Motor neuron (in vitro differentiated cells): ENCODE measurements at regions not wholly inside any gene's neighbourhood (a gene's known extent, or its start where the extent isn't known, plus 50 kb on each side); places are given as distances from the start of the nearest gene placed in this dataset.

Experiments
- ATAC-seq, 8 experiments: fragments of 200-7000 bp; cut with Tn5 transposase; replicated peaks in 6 of 8; 2 replicates each; pipeline ENCODE4 v1.8.0; 2021; ENCODE audit warnings: mild to moderate bottlenecking in 8 of 8, moderate library complexity in 8 of 8
- H3K27ac ChIP-seq, 2 donors: fragments of 250-450 bp; sonication (Bioruptor Pico); 2 replicates each; pipeline ENCODE4 v1.9.0; 2021; ENCODE audit warnings: antibody characterized with exemption in 2 of 2, mild to moderate bottlenecking in 2 of 2, moderate library complexity in 1 of 2
- H3K4me1 ChIP-seq, 2 donors: fragments of 250-450 bp; sonication (Bioruptor Pico); replicated peaks in 1 of 2; 2 replicates each; pipeline ENCODE4 v1.6.1; 2021; ENCODE audit warnings: antibody characterized with exemption in 2 of 2, mild to moderate bottlenecking in 2 of 2, moderate library complexity in 1 of 2
- H3K4me3 ChIP-seq, 5 donors: fragments of 250-450 bp; sonication (Bioruptor Pico); 2 replicates each; pipeline ENCODE4 v1.9.0; 2021; ENCODE audit warnings: antibody characterized with exemption in 5 of 5, mild to moderate bottlenecking in 5 of 5, moderate library complexity in 4 of 5
- whole genome bisulfite sequencing, 10 experiments: fragments of 450-650 bp; shearing (Covaris generic); methylation state at CpG; one replicate each; pipeline ENCODE4 v1.0.0; 2022; 5-methylcytosine and 5-hydroxymethylcytosine counted together
- in situ Hi-C, 9 experiments: fragments of 400-800 bp; cut with MboI; loops; one replicate each; pipeline ENCODE4 v1.15.0; 2021; ENCODE audit warnings: low sequenced_read_pairs in 9 of 9, low pct_unique_long_range_greater_than_20kb in 2 of 9; ENCODE audit not compliant: unreplicated experiment in 9 of 9

DNA sequence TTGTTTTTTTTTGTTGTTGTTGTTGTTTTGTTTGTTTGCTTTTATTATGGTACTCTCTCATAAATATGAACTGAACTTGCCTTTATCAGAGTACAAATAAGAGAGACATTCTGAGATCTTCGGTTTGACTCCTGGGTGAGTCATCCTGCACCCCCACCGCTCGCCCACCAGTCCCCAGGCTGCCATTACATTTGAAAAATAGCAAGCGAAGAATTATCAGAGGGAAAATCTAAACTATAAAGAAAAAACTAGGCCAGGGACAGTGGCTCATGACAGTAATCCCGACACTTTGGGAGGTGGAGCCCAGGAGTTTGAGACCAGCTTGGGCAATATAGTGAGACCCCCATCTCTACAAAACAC, 122.1 kb upstream of the MAP3K1 start:
- no peak overlapping the region for H3K4me3 ChIP-seq
- 56 to 95% (median 88%) methylated on average over 1 to 5 of the region's 5 CpGs; no CpG with 5 or more reads in 2 of the 10 experiments for WGBS, 10 experiments
- H3K27ac ChIP-seq, result no peak overlapping the region
- peak in 1 of 8 experiments; percentile 10 for ATAC-seq
- no peaks in the 10 kb centered on the region for H3K4me1 ChIP-seq
- in situ Hi-C loops, result no loop called here

DNA sequence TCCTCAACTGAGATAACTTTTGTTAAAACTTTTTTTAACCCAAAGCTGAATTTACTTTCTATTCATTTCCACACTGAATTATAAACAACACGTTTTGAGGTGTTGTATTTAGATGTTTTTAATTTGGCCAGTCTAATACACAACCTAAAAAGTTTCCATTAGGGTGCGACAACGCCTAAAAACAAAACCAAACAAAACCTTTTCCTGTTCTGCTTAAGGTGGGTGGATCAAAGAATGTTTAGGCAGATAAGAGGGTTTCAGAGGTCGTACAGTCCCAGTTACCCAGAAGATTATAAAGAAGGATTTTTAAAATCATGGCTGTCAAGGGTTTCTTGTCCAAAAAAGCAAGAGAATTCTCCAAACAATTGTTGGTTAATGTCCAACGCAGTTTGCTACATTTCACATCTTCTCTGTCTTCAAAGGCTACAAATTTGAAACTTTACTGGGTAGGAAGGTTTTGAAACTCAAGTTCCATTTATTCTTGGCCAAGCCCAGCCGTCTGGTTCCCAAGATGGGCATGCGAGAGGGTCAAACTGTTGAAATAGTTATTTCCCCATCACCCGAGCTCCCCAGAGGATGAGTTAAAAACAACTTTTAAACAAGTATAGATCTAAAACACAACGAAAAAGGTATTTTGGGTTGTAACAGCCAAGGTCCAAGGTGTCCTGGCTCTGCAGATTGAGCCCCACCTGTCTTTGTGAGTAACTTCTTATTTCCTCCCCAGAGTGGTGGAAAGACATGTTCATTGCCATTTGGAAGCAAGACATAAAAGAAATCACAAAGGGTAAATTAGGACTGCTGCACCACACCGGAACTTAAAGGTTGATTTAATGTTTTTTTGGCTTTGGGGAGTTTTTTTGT, 122.8 kb upstream of the MAP3K1 start:
- Histone ChIP-seq H3K27ac (no peak overlapping the region), H3K4me1 (no peaks in the 10 kb centered on the region), H3K4me3 (no peak overlapping the region)
- WGBS, 10 experiments, result 16 to 88% (median 76%) methylated on average over 4 to 10 of the region's 10 CpGs
- no peak for ATAC-seq
- in situ Hi-C loops, result no loop called here

- Histone ChIP-seq H3K27ac (no peak overlapping the region), H3K4me3 (no peak overlapping the region), H3K4me1 (no peaks in the 10 kb centered on the region)
- no peak for ATAC-seq
- WGBS, 10 experiments, result 50 to 100% (median 100%) methylated on average over 1 of the region's 1 CpG; no CpG with 5 or more reads in 6 of the 10 experiments
- in situ Hi-C loops, result no loop called here
These were observed 126.9 kb upstream of the MAP3K1 start for GRCh38 chr5:56688402-56688801.

GRCh38 chr5:56686337-56687195, 128.8 kb upstream of the MAP3K1 start:
- in situ Hi-C loops, result no loop called here
- 29 to 100% (median 60%) methylated on average over 1 to 4 of the region's 5 CpGs for WGBS, 10 experiments
- no peaks in the 10 kb centered on the region for H3K4me1 ChIP-seq
- no peak overlapping the region for H3K27ac ChIP-seq
- no peak for ATAC-seq
- H3K4me3 ChIP-seq, result no peak overlapping the region

DNA sequence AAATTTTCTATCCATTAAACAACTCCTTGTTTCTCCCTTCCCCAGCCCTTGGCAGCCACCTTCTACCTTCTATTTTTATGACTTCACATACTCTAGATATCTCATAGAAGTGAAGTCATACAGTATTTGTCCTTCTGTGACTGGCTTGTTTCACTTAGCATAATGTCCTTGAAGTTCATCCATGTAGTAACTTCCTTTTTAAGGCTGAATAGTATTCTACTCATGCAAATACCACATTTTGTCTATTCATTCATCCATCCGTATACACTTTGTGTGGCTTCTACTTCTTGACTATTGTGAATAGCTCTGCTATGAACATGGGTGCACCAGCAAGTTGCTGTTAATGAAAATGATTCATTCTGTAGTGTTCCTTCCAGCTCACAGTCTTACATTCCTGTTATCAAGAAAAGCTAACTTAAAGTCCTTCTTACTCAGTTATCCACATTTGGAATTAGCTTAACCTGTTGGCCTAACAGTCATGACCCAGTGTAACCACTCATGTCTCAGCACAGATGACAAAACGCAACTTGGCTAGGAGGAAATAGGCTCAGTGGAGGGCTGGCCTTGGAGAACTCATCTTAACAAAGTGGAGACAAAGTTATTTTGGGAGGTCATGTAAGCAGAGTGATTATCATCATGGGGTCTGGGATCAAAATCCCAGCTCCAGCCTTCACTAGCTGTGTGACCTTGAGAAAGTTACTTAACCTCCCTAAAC, 129.7 kb upstream of the MAP3K1 start:
- in situ Hi-C loops, result no loop called here
- 40 to 100% (median 92%) methylated on average over 1 to 2 of the region's 2 CpGs; no CpG with 5 or more reads in 3 of the 10 experiments for WGBS, 10 experiments
- no peaks in the 10 kb centered on the region for H3K4me1 ChIP-seq
- H3K27ac ChIP-seq, result no peak overlapping the region
- no peak overlapping the region for H3K4me3 ChIP-seq
- no peak for ATAC-seq

- in situ Hi-C loops, result no loop called here
- Histone ChIP-seq H3K4me3 (no peak overlapping the region), H3K4me1 (no peaks in the 10 kb centered on the region), H3K27ac (no peak overlapping the region)
- ATAC-seq, result no peak
- 44 to 83% (median 75%) methylated on average over 1 to 3 of the region's 3 CpGs; no CpG with 5 or more reads in 7 of the 10 experiments for WGBS, 10 experiments
These were observed 131.2 kb upstream of the MAP3K1 start for GRCh38 chr5:56684159-56684558.

DNA sequence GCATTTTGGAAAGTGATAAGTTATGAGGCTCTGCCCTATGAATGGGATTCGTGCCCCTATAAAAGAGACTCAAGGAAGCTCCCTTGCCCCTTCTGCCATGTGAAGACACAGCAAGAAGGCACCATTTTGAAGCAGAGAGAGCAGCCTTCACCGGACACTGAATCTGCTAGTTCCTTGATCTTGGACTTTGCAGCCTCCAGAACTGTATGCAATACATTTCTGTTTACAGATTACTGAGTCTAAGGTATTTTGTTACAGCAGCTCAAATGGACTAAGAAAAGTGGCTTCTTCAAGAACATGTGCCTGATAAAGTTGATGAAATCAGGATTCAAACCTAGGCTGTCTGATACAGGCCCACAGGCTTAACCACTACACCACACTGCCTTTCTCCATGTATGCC, 131.6 kb upstream of the MAP3K1 start:
- no peak overlapping the region for H3K4me3 ChIP-seq
- in situ Hi-C loops, result no loop called here
- H3K27ac ChIP-seq, result no peak overlapping the region
- H3K4me1 ChIP-seq, result no peaks in the 10 kb centered on the region
- no peak for ATAC-seq
- WGBS, 10 experiments, result 46 to 90% (median 81%) methylated on average over 1 to 2 of the region's 2 CpGs; no CpG with 5 or more reads in 4 of the 10 experiments

DNA sequence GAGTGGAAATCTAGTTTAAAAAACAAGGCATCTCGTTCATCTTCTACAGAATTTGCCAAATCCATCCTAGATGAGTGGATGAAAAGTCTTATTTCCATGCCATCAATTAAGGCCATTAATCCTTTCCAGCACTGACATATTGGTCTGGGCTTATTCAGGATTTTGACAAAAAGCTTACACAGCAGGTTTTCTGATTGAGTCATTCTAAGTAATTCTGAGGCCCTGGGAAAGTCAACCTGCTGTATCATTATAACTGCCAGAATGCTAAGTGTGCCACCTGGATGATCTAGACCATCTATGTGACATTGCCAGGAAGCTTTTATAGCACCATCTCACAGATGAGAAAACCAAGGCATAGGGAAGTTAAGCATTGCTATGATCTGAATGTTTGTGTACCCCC, 132.1 kb upstream of the MAP3K1 start:
- Histone ChIP-seq H3K4me3 (no peak overlapping the region), H3K27ac (no peak overlapping the region), H3K4me1 (no peaks in the 10 kb centered on the region)
- ATAC-seq, result no peak
- WGBS, 10 experiments, result 20 to 90% (median 80%) methylated on average over 1 of the region's 1 CpG; no CpG with 5 or more reads in 3 of the 10 experiments
- in situ Hi-C loops, result no loop called here

GRCh38 chr5:56681346-56681745, 134.0 kb upstream of the MAP3K1 start:
- WGBS, 10 experiments, result 50 to 80% (median 68%) methylated on average over 1 of the region's 1 CpG; no CpG with 5 or more reads in 6 of the 10 experiments
- in situ Hi-C loops, result no loop called here
- Histone ChIP-seq H3K4me1 (no peaks in the 10 kb centered on the region), H3K4me3 (no peak overlapping the region), H3K27ac (no peak overlapping the region)
- ATAC-seq, result no peak

DNA sequence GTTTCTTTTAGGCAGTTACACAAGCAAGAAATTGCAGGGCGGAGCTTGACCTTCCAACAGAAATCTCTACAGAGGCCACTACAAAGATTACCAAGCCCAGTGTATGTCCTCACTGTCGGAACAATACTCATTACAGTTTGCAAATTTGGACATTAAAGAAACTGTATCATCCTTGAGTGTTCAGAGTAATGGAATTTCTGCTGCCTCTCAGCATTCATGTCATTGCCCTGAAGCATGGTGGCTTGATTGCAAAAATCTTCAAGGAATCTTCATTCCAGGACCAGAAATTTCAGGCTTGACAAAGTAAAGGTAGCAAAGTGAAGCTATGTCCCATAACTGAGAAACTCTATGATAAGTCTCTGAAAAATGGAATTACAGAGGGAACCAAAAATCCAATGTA, 134.6 kb upstream of the MAP3K1 start:
- H3K4me1 ChIP-seq, result no peaks in the 10 kb centered on the region
- no peak overlapping the region for H3K4me3 ChIP-seq
- WGBS, 10 experiments, result 57 to 100% (median 82%) methylated on average over 1 to 2 of the region's 2 CpGs; no CpG with 5 or more reads in 2 of the 10 experiments
- H3K27ac ChIP-seq, result no peak overlapping the region
- ATAC-seq, result no peak
- in situ Hi-C loops, result no loop called here

GRCh38 chr5:56677690-56678305, 137.6 kb upstream of the MAP3K1 start:
- 0 to 100% (median 80%) methylated on average over 1 to 2 of the region's 2 CpGs; no CpG with 5 or more reads in 3 of the 10 experiments for WGBS, 10 experiments
- Histone ChIP-seq H3K4me1 (no peaks in the 10 kb centered on the region), H3K4me3 (no peak overlapping the region), H3K27ac (no peak overlapping the region)
- ATAC-seq, result peak in 2 of 8 experiments; percentile 41 to 48
- in situ Hi-C loops, result no loop called here

GRCh38 chr5:56676091-56676768, 139.1 kb upstream of the MAP3K1 start:
- WGBS, 10 experiments, result 14 to 93% (median 71%) methylated on average over 1 to 4 of the region's 4 CpGs; no CpG with 5 or more reads in 1 of the 10 experiments
- Histone ChIP-seq H3K27ac (no peak overlapping the region), H3K4me3 (no peak overlapping the region), H3K4me1 (no peaks in the 10 kb centered on the region)
- peak in 3 of 8 experiments; percentile 71 to 78 (median 73) for ATAC-seq
- in situ Hi-C loops, result no loop called here
